SKM-1 (cell line): ENCODE measurements at regions not wholly inside any gene's neighbourhood (a gene's known extent, or its start where the extent isn't known, plus 50 kb on each side); places are given as distances from the start of the nearest gene placed in this dataset.
"Not testable (repeated sequence)": the region's sequence is repeated elsewhere in the genome, so short reads cannot be mapped to it uniquely, and the experiment has no call there.

Source experiments
- DNase-seq: peaks from one replicate; lab custom pipeline; 2025; ENCODE audit not compliant: unreplicated experiment; lab: John Stamatoyannopoulos, UW

DNA sequence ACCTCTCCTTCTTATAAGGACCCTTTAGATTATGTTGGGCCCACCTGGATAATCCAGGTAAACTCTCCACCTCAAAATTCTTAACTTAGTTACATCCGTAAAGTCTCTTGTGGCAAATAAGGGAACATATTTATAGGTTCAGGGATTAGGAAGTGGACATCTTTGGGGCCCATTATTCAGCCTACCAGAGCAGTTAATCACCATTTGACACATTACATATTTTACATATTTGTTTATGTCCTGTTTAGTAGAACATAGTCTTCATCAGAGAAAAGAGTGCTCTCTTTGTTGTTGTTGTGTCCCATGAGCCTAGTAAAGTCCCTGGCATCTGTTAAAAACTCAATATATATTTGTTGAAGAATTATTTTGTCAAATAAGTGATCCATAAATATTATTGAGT, 134.0 kb upstream of the SPATS2L start:
- DNase-seq, result no peak

DNA sequence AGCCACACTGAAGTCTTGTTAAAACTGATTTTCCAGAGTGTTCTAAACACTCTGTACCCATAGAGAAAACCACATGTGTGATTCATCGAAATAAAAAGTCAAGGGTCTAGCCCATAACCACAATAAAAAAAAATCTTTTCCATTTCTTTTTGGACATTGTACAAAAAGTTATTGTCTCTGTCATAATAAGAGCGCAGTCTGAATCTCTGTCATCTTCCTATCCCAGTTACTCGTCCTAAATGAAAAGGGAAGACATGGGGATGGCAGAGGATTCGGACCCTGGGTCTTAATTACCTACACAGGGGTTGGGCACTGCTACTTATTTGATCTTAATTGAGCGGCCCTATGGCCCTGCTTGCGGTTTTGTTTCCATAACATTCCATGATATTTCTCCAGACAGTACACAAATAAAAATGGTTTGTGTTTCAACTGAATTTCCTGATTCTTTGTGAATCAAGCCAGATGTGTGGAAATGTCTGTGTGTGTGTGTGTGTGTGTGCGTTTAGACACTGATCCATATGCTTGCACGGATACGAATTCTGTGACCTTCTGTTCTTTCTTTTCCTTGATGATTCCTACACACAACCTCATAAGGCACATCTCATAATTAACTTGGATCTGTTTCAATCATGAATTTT, 133.4 kb upstream of the SPATS2L start:
- no peak for DNase-seq

DNA sequence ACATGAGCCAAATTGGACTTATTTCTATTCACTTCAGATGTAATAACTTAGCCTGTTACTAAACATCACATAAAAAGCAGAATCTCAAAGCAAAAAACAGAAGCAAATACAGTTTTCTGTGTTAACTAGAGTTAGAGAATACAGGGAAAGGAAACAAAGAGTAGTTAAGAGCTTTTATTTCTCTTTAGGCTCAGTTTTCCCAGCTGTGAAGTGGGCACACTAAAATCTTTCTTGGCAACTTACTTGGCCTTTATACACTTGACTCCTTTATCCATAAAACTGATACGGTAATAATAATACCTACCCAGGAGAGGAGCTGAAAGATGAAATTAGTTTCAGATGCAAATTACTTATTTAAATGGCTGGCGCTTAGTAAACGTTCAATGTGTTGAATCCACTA, 132.8 kb upstream of the SPATS2L start:
- no peak for DNase-seq

- DNase-seq, result no peak
These were observed 131.9 kb upstream of the SPATS2L start for GRCh38 chr2:200174433-200175216.

DNA sequence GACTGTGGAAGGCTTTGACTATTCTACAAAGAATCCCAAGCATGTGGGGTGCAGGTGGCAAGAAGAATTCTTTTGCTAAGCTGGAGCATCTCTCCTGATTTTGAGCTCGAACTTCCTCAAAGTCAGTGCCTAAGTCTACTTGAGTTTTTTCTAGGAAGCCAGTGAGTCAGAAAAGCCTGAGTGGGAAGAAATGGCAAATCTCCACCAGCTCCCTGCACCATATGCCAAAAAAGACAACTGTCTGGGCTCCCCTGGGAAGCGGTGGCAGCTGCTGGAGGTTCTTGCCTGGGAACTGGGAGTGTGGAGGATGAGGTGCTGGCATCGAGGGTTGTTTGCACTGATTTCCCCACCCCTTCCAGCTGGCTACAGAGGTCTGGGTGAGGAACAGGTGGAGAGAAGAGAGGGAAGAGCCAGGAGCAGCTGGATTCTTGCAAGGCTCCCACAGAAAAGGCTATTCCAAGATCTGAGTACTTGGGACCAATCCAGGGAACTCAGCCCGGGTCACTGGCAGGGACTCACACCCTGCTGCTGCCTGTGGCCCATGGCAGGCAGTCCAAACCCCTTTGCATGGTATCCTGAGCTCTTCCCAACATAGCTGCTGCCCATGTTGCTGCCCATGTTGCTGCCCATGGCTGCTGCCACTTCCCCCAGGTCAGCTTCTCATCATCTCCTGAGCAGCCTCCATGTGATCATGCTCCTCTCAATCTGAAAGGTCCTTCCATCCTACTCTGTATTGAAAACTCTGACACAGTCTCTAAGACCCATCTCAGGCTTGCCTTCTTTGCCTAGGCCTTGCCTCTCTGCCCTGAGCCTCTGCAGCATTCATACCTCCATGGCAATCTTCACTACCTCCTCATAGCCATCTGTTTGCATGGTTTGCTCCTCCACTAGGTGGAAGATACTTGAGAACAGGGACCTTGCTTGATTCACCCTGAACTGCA, 128.3 kb upstream of the SPATS2L start:
- DNase-seq, result no peak

- no peak for DNase-seq
These were observed 127.3 kb upstream of the SPATS2L start for GRCh38 chr2:200179151-200179550.

DNA sequence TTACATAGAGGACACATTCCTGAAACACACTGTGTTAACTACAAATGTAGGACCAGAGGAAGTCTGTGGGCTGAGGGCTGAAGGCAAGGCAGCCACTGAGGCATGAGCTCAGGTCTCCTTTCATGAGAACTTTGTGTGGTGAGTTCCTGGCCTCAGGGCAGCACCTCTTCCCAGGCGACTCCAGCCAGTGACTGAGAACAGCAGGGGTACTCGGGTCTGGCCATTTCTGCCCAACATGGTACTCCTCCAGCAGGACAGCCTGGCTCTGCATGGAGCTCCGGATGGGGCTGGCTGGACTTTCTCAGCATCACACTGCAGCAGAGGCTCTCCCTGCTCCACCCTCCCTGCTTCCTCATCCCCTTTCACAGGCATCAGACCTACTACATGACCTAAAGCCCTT, 125.5 kb upstream of the SPATS2L start:
- DNase-seq, result no peak

- no peak for DNase-seq
These were observed 124.7 kb upstream of the SPATS2L start for GRCh38 chr2:200181755-200182154.

DNA sequence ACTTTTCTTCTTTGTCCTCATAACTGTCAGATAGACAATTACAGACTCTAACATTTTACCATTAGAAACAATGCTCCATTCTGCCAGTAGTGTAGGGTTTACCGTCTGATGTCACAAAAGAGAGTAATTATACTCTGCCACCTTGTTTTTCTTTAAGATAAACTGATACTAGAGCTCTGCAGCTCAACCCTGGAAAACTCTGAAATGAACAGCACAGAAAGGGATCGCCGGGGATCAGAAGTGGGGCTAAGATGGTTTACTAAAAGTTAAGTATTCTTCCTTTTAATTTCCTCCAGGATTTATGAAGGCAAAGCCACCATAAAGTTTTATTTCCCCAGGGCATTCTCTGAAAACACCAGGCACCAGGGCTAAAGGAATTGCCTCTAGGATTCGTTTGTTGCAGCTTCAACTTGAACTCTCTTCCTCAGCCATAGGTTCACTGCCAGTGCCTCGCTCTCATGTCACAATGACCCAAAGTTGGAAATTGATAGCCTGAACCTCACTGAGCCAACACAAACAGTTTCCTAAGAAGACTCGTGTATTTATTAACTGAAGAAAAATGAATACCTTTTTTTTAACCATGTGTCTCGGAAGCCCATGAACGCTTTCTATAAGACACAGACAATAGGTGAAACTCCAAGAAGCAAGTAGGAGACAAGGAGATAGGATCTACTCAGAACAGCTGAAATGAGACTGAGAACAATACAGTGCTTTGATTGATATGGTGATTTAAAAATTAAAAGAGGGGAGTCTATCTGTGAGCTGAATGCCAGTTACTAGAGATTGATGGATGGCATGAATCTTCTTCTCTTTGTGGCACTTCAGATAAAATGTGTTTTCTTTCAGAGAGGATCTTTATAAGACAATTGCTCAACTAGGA, 121.5 kb upstream of the SPATS2L start:
- no peak for DNase-seq

GRCh38 chr2:200185628-200186000, 120.9 kb upstream of the SPATS2L start:
- no peak for DNase-seq

DNA sequence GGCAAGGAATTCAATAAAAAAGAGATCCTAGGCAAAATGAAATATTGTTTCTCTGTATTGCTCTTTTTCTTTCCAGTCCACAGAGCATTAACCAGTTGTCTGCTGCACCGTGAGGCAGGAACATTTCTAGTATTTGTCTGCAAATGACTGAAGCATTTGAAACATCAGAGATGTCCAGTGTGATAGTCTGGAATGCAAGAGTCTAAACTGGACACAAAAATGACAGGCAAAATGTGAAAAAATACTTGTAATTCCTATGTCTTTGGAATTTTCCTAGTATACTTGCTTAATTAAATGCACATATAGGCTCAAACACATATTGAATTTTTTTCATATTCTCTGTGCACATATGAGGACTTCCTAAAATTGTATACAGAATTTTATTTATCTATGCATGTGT, 120.5 kb upstream of the SPATS2L start:
- DNase-seq, result no peak

DNA sequence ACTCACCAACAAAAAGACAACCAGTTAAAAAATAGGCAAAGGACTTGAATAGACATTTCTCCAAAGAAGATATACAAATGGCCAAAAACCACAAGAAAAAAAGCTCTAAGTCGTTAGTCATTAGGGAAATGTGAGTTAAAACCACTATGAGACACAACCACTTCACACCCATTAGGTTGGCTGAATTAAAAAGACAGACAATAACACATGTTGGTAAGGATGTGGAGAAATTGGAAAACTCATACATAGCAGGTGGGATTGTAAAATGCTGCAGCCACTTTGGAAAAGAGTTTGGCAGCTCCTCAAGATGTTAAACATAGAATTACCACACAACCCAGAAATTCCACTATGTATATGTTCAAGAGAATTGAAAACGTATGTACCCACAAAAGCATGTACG, 117.6 kb upstream of the SPATS2L start:
- no peak for DNase-seq

- no peak for DNase-seq
These were observed 116.5 kb upstream of the SPATS2L start for GRCh38 chr2:200189964-200190363.

GRCh38 chr2:200193331-200193730, 113.2 kb upstream of the SPATS2L start:
- DNase-seq, result no peak

DNA sequence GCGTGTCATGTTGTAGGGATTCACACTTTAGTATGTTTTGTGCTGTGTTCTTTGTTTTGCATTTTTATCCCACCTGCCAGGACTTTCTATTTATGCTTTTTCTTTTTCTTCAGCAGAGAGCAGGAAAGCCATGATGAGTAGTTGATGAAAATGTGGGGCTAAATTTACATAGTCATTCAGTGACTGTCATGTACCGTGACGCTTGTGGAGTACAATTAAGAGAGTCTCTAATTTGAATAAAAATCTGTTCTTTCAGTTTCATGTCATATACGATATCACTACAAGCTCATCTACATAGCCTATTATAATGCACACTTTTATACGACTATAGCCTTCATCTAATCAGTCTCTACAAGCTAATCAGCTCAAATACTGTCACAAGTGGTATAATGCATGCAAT, 112.7 kb upstream of the SPATS2L start:
- no peak for DNase-seq

- no peak for DNase-seq
These were observed 111.7 kb upstream of the SPATS2L start for GRCh38 chr2:200194746-200195145.

DNA sequence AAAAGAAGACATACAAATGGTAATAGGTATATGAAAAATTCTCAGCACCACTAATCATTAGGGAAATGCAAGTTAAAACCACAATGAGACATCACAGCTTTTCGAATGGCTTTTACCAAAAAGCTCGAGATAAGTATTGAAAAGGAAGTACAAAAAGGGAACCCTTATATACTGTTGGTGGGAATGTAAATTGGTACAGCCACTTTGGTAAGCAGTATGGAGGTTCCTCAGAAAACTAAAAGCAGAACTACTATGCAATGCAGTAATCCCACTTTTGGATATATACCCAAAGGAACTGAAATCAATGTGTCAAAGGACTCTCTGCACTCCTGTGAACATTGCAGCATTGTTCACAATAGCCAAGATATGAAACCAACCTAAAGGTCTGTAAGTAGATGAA, 107.5 kb upstream of the SPATS2L start:
- peak; percentile 89 for DNase-seq

GRCh38 chr2:200199576-200200263, 106.8 kb upstream of the SPATS2L start:
- no peak for DNase-seq

GRCh38 chr2:200201839-200202238, 104.7 kb upstream of the SPATS2L start:
- DNase-seq, result not testable (repeated sequence)

GRCh38 chr2:200203381-200203827, 103.1 kb upstream of the SPATS2L start:
- no peak for DNase-seq
